ENCODE measurements at regions not wholly inside any gene's neighbourhood (a gene's known extent, or its start where the extent isn't known, plus 50 kb on each side); places are given as distances from the start of the nearest gene placed in this dataset.

DNA sequence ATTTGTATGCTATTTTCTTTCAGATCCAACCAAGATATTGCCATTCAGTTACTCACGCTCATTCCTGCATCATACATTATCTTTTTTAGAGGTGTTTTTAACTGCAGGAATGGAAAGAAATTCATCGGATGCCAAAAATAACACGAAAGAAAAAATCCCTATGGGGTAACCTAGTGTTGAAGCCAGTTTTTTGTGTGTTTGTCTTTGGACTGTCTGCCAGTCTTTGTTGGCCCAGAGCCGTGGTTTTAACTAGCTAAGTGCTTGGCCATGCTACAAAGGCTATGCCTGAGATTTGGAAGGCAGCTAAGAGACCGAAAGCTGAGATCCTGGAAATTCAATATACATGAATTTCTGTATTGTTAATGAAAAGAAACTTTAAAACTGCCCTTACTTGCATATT lies 309.8 kb upstream of the CNTN5 start:
- TF ChIP-seq POLR2A (IDR thresholded peaks at IDR 0.05; ENCODE audit: extremely low read depth, insufficient read length): no peak
- TF ChIP-seq, protein P1, sequence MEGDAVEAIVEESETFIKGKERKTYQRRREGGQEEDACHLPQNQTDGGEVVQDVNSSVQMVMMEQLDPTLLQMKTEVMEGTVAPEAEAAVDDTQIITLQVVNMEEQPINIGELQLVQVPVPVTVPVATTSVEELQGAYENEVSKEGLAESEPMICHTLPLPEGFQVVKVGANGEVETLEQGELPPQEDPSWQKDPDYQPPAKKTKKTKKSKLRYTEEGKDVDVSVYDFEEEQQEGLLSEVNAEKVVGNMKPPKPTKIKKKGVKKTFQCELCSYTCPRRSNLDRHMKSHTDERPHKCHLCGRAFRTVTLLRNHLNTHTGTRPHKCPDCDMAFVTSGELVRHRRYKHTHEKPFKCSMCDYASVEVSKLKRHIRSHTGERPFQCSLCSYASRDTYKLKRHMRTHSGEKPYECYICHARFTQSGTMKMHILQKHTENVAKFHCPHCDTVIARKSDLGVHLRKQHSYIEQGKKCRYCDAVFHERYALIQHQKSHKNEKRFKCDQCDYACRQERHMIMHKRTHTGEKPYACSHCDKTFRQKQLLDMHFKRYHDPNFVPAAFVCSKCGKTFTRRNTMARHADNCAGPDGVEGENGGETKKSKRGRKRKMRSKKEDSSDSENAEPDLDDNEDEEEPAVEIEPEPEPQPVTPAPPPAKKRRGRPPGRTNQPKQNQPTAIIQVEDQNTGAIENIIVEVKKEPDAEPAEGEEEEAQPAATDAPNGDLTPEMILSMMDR (IDR thresholded peaks at IDR 0.05; ENCODE audit: low read depth, low read length): no peak

Data from NB4 (cell line).